WTC11 (cell line): ENCODE measurements at regions not wholly inside any gene's neighbourhood (a gene's known extent, or its start where the extent isn't known, plus 50 kb on each side); places are given as distances from the start of the nearest gene placed in this dataset.

Source experiments
- CBFB ChIP-seq: sonication (generic); formaldehyde crosslinking; IDR thresholded peaks from 2 replicates; pipeline ENCODE4 v1.8.1; 2022; ENCODE audit warnings: mild to moderate bottlenecking, low read depth, missing genetic modification reagents
- CTCF ChIP-seq: fragments of 200-600 bp; IDR thresholded peaks from 2 replicates; pipeline ENCODE4 v1.8.0; 2022; ENCODE audit warnings: antibody characterized with exemption
- E2F4 ChIP-seq: sonication (generic); formaldehyde crosslinking; IDR thresholded peaks from 2 replicates; pipeline ENCODE4 v1.8.1; 2022; ENCODE audit warnings: low read depth, mild to moderate bottlenecking, moderate library complexity, missing genetic modification reagents, borderline replicate concordance
- ETV6 ChIP-seq: sonication (generic); formaldehyde crosslinking; IDR thresholded peaks from 2 replicates; pipeline ENCODE4 v1.8.1; 2022; ENCODE audit warnings: mild to moderate bottlenecking, missing genetic modification reagents
- HMGXB4 ChIP-seq: sonication (generic); formaldehyde crosslinking; IDR thresholded peaks from 2 replicates; pipeline ENCODE4 v1.8.1; 2023; ENCODE audit warnings: mild to moderate bottlenecking, moderate library complexity, missing genetic modification reagents
- JUN ChIP-seq: sonication (generic); formaldehyde crosslinking; IDR thresholded peaks from 2 replicates; pipeline ENCODE4 v1.8.0; 2023; ENCODE audit warnings: mild to moderate bottlenecking, missing genetic modification reagents
- NFATC4 ChIP-seq: fragments of 250-450 bp; sonication (Bioruptor Pico); IDR thresholded peaks from 2 replicates; pipeline ENCODE4 v1.9.0; 2021; ENCODE audit warnings: mild to moderate bottlenecking
- NFYB ChIP-seq: sonication (generic); formaldehyde crosslinking; conservative IDR thresholded peaks from 2 replicates; pipeline ENCODE4 v1.8.0; 2022; ENCODE audit warnings: low read depth, missing genetic modification reagents
- USF2 ChIP-seq: sonication (generic); formaldehyde crosslinking; IDR thresholded peaks from 2 replicates; pipeline ENCODE4 v1.8.1; 2023; ENCODE audit warnings: mild to moderate bottlenecking, missing genetic modification reagents, moderate library complexity
- ZBTB43 ChIP-seq: sonication (generic); formaldehyde crosslinking; IDR thresholded peaks from 2 replicates; pipeline ENCODE4 v1.8.1; 2023; ENCODE audit warnings: mild to moderate bottlenecking, missing genetic modification reagents
- ZNF121 ChIP-seq: sonication (generic); formaldehyde crosslinking; IDR thresholded peaks from 2 replicates; pipeline ENCODE4 v1.8.0; 2023; ENCODE audit warnings: missing genetic modification reagents
- ZNF532 ChIP-seq: fragments of 250-450 bp; sonication (Bioruptor Pico); IDR thresholded peaks from 2 replicates; pipeline ENCODE4 v1.9.0; 2021; ENCODE audit warnings: mild to moderate bottlenecking, borderline replicate concordance
- ZNF671 ChIP-seq: fragments of 250-450 bp; sonication (Bioruptor Pico); IDR thresholded peaks from 2 replicates; pipeline ENCODE4 v1.8.0; 2021; ENCODE audit warnings: mild to moderate bottlenecking

- no peak for TF ChIP-seq CTCF
- no peak for TF ChIP-seq ZNF671
- no peak for TF ChIP-seq E2F4
- no peak for TF ChIP-seq USF2 (CRISPR knock-in tag)
- TF ChIP-seq JUN (CRISPR knock-in tag), result no peak
- TF ChIP-seq ZNF121, result no peak
- no peak for TF ChIP-seq ETV6 (CRISPR knock-in tag)
- no peak for TF ChIP-seq HMGXB4
- no peak for TF ChIP-seq ZNF532 (CRISPR knock-in tag)
- no peak for TF ChIP-seq NFYB (CRISPR knock-in tag)
- TF ChIP-seq NFATC4, result no peak
- TF ChIP-seq ZBTB43 (CRISPR knock-in tag), result no peak
- no peak for TF ChIP-seq CBFB (CRISPR knock-in tag)
These were observed 516.6 kb upstream of the SEMA3D start for GRCh38 chr7:85703251-85704010.
